SU-DHL-6 (cell line): ENCODE measurements at regions not wholly inside any gene's neighbourhood (a gene's known extent, or its start where the extent isn't known, plus 50 kb on each side); places are given as distances from the start of the nearest gene placed in this dataset.
"Not testable (repeated sequence)": the region's sequence is repeated elsewhere in the genome, so short reads cannot be mapped to it uniquely, and the experiment has no call there.

Experiments used
- H2AFZ ChIP-seq: fragments of 200-600 bp; sonication (generic); 2 replicates; pipeline ENCODE4 v1.6.1; 2014; ENCODE audit warnings: low read depth, mild to moderate bottlenecking, moderate library complexity, mixed read lengths, antibody characterized with exemption, low read length; ENCODE audit not compliant: severe bottlenecking
- H3F3A ChIP-seq: fragments of 200-600 bp; shearing (Covaris generic); 2 replicates; pipeline ENCODE4 v1.6.0; 2016; ENCODE audit warnings: antibody characterized with exemption, mild to moderate bottlenecking; ENCODE audit not compliant: insufficient read depth
- H3K27ac ChIP-seq: fragments of 200-600 bp; sonication (generic); 2 replicates; pipeline ENCODE4 v1.5.1; 2016; ENCODE audit warnings: low read depth, mild to moderate bottlenecking, low read length, moderate library complexity, mixed read lengths
- H3K27me3 ChIP-seq: fragments of 200-600 bp; sonication (generic), shearing (Covaris generic); 2 replicates; pipeline ENCODE4 v1.6.0; 2014; ENCODE audit warnings: mild to moderate bottlenecking, low read length
- H3K36me3 ChIP-seq: fragments of 200-600 bp; sonication (generic); 2 replicates; pipeline ENCODE4 v1.6.1; 2014; ENCODE audit warnings: mild to moderate bottlenecking, low read length, mixed read lengths
- H3K4me2 ChIP-seq: fragments of 300-600, 200-600 bp; shearing (Covaris generic), sonication (generic); 2 replicates; pipeline ENCODE4 v1.6.0; 2014; ENCODE audit warnings: low read length, low read depth, mild to moderate bottlenecking; ENCODE audit not compliant: poor library complexity, severe bottlenecking
- H3K4me3 ChIP-seq: fragments of 200-600 bp; sonication (generic); 2 replicates; pipeline ENCODE4 v1.5.1; 2014; ENCODE audit warnings: antibody characterized with exemption, low read length, mild to moderate bottlenecking, mixed read lengths; ENCODE audit not compliant: insufficient read depth, poor library complexity, severe bottlenecking
- H3K79me2 ChIP-seq: fragments of 200-600 bp; sonication (generic); 2 replicates; pipeline ENCODE4 v1.6.1; 2014; ENCODE audit warnings: mild to moderate bottlenecking, low read length, moderate library complexity; ENCODE audit not compliant: insufficient read depth
- H3K9ac ChIP-seq: fragments of 200-600 bp; sonication (generic); 2 replicates; pipeline ENCODE4 v1.7.0; 2014; ENCODE audit warnings: mild to moderate bottlenecking, low read length
- H3K9me2 ChIP-seq: fragments of 200-600 bp; sonication (generic); replicated peaks from 2 replicates; pipeline ENCODE4 v1.6.1; 2014; ENCODE audit warnings: low read length; ENCODE audit not compliant: insufficient read depth
- H3K9me3 ChIP-seq: fragments of 200-600 bp; sonication (generic); 2 replicates; pipeline ENCODE4 v1.6.1; 2014; ENCODE audit warnings: low read length, mixed read lengths; ENCODE audit not compliant: insufficient read depth
- H4K20me1 ChIP-seq: fragments of 200-600 bp; sonication (generic); 2 replicates; pipeline ENCODE4 v1.6.1; 2014; ENCODE audit warnings: low read depth, mild to moderate bottlenecking, antibody characterized with exemption, low read length, moderate library complexity, mixed read lengths
- CTCF ChIP-seq: fragments of 200-600 bp; sonication (generic); IDR thresholded peaks from one replicate; pipeline ENCODE4 v1.5.1; 2017; ENCODE audit warnings: antibody characterized with exemption, mild to moderate bottlenecking, low read length, moderate library complexity; ENCODE audit not compliant: insufficient read depth, poor library complexity, severe bottlenecking
- EZH2phosphoT487 ChIP-seq: fragments of 200-600 bp; sonication (generic), shearing (Covaris generic); conservative IDR thresholded peaks from 2 replicates; pipeline ENCODE4 v1.6.1; 2018; ENCODE audit warnings: mild to moderate bottlenecking, antibody characterized with exemption, low read length, moderate library complexity, mixed read lengths

- H3K27me3 ChIP-seq: no peaks in the 10 kb centered on the region
- no peaks in the 10 kb centered on the region for H3K9me3 ChIP-seq
- no peaks in the 10 kb centered on the region for H3K9me2 ChIP-seq
- no peak overlapping the region for H3K4me3 ChIP-seq
- no peaks in the 10 kb centered on the region for H3K79me2 ChIP-seq
- H3K27ac ChIP-seq: no peak overlapping the region
- no peaks in the 10 kb centered on the region for H3F3A ChIP-seq
- H3K9ac ChIP-seq: no peak overlapping the region
- H4K20me1 ChIP-seq: no peaks in the 10 kb centered on the region
- no peaks in the 10 kb centered on the region for H3K36me3 ChIP-seq
- TF ChIP-seq EZH2phosphoT487 (no peak), CTCF (no peak)
- H3K4me2 ChIP-seq: no peak overlapping the region
- no peak overlapping the region for H2AFZ ChIP-seq
Observed at GRCh38 chr6:133092771-133093170, 148.4 kb upstream of the EYA4 start.

- not testable (repeated sequence) for H3K9me2 ChIP-seq, H3F3A ChIP-seq, H3K9ac ChIP-seq, H3K4me2 ChIP-seq, H3K9me3 ChIP-seq, H4K20me1 ChIP-seq, H2AFZ ChIP-seq, H3K36me3 ChIP-seq, H3K4me3 ChIP-seq, H3K27ac ChIP-seq, H3K27me3 ChIP-seq, H3K79me2 ChIP-seq
Observed at GRCh38 chr6:133093211-133093610, 147.9 kb upstream of the EYA4 start.

GRCh38 chr6:133093956-133094355, 147.2 kb upstream of the EYA4 start:
- Histone ChIP-seq H3K36me3 (no peaks in the 10 kb centered on the region), H3K27ac (no peak overlapping the region), H3K4me3 (no peak overlapping the region), H3K9me3 (no peaks in the 10 kb centered on the region), H3K9ac (no peak overlapping the region), H3F3A (no peaks in the 10 kb centered on the region), H3K9me2 (no peaks in the 10 kb centered on the region), H3K79me2 (no peaks in the 10 kb centered on the region), H4K20me1 (no peaks in the 10 kb centered on the region), H3K4me2 (no peak overlapping the region), H2AFZ (no peak overlapping the region), H3K27me3 (no peaks in the 10 kb centered on the region)
- TF ChIP-seq CTCF (no peak), EZH2phosphoT487 (no peak)

GRCh38 chr6:133097208-133097607, 143.9 kb upstream of the EYA4 start:
- H4K20me1 ChIP-seq: no peaks in the 10 kb centered on the region
- H3K36me3 ChIP-seq: no peaks in the 10 kb centered on the region
- no peak overlapping the region for H3K27ac ChIP-seq
- no peaks in the 10 kb centered on the region for H3K9me3 ChIP-seq
- H3K9ac ChIP-seq: no peak overlapping the region
- H3K4me2 ChIP-seq: no peak overlapping the region
- H3K79me2 ChIP-seq: no peaks in the 10 kb centered on the region
- no peak overlapping the region for H2AFZ ChIP-seq
- H3F3A ChIP-seq: no peaks in the 10 kb centered on the region
- no peak overlapping the region for H3K4me3 ChIP-seq
- no peaks in the 10 kb centered on the region; the same call in 1 of the 2 replicates for H3K9me2 ChIP-seq
- no peak for TF ChIP-seq EZH2phosphoT487
- no peak for TF ChIP-seq CTCF
- H3K27me3 ChIP-seq: no peaks in the 10 kb centered on the region
